SH-SY5Y (cell line): ENCODE measurements at regions not wholly inside any gene's neighbourhood (a gene's known extent, or its start where the extent isn't known, plus 50 kb on each side); places are given as distances from the start of the nearest gene placed in this dataset.

Source experiments
- GATA2 ChIP-seq: IDR thresholded peaks from 2 replicates; pipeline ENCODE4 v1.6.1; 2011; ENCODE audit warnings: mild to moderate bottlenecking, low read depth, low read length
- GATA3 ChIP-seq: IDR thresholded peaks from 2 replicates; pipeline ENCODE4 v1.6.1; 2011; ENCODE audit warnings: low read depth, mild to moderate bottlenecking, low read length, moderate library complexity

- TF ChIP-seq GATA3 (no peak), GATA2 (no peak)
Observed at GRCh38 chr6:144439016-144439415, 153.9 kb downstream of the UTRN start.
